ENCODE measurements at regions not wholly inside any gene's neighbourhood (a gene's known extent, or its start where the extent isn't known, plus 50 kb on each side); places are given as distances from the start of the nearest gene placed in this dataset.
A peak's percentile ranks its signal among the peaks of the same experiment; 100 is the strongest.

- DNase-seq: no peak
Observed at GRCh38 chr3:140816372-140817195, 125.1 kb upstream of the SLC25A36 start.

- DNase-seq: no peak
Observed at GRCh38 chr3:140821493-140821892, 120.1 kb upstream of the SLC25A36 start.

DNA sequence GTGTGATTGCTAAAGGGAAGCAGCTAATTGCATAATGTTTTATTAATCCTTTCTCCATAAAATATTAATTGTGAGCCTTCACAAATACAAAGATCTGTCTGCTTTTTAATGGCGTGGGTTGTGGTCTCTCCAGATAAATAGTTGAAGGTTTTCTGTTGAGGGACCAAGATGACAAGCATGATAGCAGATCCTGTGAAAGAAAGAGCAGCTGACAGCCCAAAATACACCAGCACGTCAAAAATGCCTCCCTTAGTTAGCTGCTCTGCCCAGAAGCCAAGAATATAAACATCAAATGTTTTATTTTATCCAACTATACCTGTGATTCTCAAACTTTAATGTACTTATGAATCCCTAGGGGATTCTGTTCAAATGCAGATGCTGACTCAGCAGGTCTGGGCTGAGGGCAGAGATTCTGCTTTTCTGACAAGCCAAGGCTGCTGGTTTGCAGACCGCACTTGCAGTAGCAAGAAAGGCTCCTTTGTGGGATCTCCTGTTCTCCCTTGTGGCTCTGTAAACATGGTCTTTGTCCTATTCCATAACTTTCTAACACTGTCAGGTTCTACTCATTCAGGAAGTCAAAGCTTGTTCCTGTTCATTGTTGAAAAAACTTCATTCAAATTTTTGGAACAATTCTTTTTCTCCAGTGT is 119.1 kb upstream of the SLC25A36 start:
- no peak for DNase-seq

- DNase-seq: no peak
Observed at GRCh38 chr3:140823106-140823505, 118.5 kb upstream of the SLC25A36 start.

DNA sequence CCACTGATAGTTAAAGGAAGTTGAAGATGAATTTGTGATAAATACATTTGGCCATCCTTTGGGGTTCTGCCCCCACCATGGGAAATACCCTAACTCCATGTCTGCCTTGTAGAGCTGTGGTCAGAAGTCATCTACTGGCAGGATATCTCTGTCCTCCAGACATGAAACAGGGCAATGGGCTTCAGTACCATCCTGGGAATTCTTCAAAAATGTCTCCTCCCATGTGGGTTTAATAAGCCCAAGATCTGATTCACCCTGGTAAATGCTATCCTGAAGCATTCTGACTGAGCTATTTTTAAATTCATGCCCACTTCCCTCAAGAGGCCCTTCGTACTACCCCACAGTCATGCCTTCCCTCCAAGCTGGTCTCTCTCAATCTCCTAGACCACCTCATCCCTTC is 113.7 kb upstream of the SLC25A36 start:
- DNase-seq: no peak

- DNase-seq: no peak
Observed at GRCh38 chr3:140828585-140828984, 113.1 kb upstream of the SLC25A36 start.

DNA sequence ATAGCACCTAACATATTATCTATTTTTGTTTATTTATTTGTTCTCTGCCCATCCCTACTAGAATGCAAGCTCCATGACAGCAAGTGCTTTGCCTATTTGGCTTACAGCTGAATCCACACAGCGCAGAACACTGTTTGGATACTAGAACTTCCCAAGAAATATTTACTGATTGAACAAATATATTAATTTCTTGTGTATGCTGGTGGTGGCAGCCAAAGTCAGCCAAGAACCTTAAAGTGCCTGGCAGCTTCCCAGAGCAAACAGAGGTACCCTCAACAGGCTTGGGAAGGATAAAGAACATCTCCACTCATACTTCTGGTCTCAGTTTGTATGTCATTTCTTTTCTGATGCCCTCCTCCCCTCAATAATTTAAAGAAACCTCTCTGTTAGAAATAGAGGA is 111.8 kb upstream of the SLC25A36 start:
- no peak for DNase-seq

- DNase-seq: no peak
Observed at GRCh38 chr3:140830391-140830790, 111.2 kb upstream of the SLC25A36 start.

GRCh38 chr3:140832883-140833282 is 108.8 kb upstream of the SLC25A36 start:
- no peak for DNase-seq

DNA sequence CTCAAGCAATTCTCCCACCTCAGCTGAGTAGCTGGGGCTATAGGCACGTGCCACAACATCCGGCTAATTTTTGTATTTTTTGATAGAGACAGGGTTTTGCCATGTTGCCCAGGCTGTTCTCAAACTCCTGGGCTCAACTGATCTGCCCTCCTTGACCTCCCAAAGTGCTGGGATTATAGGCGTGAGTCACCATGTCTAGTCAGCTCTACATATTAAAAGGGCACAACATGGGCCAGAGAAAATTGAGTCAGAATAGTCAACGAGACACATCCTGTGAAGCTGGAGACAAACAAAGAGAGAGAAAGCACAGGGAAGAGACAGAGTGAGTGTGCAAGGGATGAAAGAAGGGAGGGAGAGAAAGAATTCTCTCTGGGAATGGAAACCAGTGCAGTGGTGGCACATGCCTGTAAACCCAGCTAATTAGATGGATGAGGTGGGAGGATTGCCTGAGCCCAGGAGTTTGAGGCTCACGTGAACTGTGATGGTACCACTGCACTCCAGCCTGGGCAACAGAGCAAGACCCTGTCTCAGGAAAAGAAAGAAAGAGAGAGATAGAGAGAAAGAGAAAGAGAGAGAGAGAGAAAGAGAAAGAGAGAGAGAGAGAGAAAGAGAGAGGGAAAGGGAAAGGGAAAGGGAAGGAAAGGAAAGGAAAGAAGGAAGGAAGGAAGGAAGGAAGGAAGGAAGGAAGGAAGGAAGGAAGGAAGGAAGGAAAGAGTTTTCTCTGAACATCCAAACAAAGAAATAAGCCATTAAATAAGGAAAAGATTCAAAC is 107.2 kb upstream of the SLC25A36 start:
- no peak for DNase-seq

- DNase-seq: no peak
Observed at GRCh38 chr3:140842984-140843649, 98.5 kb upstream of the SLC25A36 start.

GRCh38 chr3:140843656-140844055 is 98.0 kb upstream of the SLC25A36 start:
- no peak for DNase-seq

DNA sequence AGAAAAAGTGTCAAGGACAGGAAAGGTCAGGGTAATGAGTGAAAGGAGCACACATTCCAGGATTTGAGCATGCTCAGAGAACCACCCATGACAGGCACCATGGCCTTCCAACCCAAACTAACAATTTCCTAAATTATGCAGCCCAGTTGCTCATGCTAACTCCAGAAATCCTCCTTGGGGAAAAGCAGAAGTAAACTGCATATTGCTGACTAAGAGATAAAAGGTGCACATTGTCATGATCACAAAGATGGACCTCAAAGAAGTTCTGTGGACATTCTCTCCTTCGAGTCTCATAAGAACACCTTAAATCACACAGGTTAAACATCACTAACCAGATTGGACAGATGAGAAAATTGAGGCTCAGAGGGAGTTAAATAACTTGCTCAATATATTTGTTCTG is 97.6 kb upstream of the SLC25A36 start:
- DNase-seq: no peak

DNA sequence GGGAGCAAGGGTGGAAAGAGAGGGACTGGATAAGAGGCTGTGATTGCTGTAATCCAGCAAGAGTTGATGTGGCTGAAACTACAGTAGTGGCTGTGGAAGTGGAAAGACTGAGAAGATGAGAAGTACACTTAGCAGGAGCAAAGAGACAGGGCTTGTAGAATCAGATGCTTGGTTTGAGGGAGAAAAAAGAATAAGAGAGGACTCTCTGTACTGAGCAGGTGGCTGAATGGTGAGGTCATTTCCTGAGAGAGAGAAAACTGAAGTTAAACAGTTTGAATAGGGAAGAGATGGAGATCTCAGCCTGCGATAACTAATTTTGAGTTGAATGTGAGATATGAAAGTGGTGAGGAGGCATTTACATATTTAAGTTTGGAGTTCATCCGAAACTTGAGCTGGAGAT is 95.8 kb upstream of the SLC25A36 start:
- no peak for DNase-seq

DNA sequence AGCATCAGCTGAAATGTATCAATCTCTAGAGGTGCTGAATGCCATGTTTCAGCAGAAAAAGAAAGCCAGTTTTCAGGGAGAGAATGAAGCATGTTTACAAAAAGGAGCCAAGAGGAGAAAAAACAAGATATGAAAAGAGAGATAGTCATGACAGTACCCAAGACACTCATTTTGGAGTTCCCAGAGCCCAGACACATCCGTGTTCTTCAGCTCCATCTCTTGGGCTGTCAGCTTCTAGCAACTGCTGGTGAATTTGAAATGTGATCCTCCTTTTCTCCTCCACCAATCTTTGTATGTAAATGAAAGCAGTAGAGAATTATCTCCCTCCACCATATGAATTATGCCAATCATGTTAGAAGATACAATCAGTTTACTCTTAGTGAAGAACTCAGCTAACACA is 93.0 kb upstream of the SLC25A36 start:
- no peak for DNase-seq

GRCh38 chr3:140850210-140850955 is 91.3 kb upstream of the SLC25A36 start:
- DNase-seq: no peak

DNA sequence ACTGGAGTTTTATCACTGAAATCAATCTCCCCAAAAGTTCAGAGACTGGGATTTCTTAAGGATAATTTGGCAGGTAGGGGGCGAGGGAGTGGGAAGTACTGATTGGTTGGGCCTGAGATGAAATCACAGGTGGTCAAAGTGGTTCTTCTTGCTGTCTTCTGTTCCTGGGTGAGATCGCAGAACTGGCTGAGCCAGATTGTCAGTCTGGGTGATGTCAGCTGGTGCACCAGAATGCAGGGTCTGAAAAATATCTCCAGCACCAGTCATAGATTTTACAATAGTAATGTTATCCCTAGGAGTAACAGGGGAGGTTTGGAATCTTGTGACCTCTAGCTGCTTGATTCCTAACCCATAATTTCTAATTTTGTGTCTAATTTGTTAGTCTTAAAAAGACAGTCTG is 86.7 kb upstream of the SLC25A36 start:
- DNase-seq: no peak

DNA sequence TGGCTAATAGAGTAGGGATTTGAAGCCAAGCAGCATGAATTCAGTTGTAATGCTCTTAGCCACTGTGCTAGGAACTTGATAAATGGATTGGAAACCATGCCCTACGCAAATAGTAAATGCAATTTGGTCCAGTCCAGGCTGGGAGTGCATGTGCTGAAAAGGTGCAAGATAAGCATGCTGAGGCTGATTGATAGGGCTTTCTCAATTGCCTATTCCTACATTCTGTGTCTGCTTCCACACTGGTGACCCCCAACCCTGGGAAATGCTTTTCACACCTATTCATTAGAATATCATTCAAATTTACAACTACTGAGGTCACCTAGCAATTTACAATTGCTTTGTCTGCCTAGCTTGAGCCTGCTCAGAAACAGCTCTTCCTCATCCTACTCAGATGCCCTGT is 84.7 kb upstream of the SLC25A36 start:
- no peak for DNase-seq

- no peak for DNase-seq
Observed at GRCh38 chr3:140857993-140858392, 83.6 kb upstream of the SLC25A36 start.

DNA sequence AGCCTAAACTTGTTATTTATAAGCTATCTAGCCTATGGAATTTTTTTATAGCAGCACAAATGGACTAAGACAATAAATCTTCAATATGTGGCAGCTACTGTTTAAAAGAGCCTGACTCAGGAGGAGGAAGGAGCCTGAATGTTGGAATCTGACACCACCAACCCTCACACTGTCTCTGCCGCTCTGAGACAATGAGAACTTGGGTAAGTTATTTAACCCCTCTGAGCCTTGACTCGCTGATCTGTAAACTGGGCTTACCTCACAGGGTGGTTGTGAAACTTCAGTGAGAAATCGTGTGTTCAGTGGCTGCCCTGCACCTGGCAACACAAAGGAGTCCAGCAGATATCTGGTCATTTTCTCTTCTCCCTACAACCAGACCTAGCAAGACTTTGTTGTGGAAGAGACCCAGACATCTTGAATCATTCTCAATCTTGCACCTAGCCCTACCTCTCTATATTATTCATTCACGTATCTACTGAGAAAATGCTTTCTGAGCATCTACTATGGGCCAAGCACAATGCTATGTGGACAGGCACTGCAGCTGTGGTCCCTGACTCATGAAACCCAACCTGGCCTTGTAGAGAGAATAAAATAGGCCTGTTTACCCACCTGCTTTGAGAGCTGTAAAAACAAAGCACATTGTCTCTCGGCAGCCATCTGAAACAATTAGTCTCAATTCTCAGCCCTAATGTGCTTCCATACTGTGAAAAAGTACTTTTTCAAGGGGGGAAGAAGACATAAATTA is 81.9 kb upstream of the SLC25A36 start:
- no peak for DNase-seq

GRCh38 chr3:140863580-140864009 is 78.0 kb upstream of the SLC25A36 start:
- peak; percentile 25 for DNase-seq

DNA sequence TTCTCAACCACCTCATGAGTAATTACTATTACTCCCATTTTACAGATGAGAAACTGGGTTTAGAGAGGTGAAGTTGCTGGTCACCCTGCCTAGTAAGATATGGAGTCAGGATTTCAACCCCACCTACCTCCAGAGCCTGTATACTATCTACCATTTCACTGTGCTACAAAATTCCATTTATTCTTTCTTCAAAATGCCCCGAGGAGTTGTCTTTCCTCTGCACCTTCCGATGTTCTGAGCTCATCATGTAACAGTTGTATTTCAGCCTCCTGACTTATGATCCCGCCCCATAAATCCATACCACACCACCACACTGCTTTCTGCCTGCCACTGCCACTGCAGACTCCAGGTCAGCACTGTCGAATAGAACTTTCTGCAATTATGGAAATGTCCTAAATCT is 71.3 kb upstream of the SLC25A36 start:
- DNase-seq: no peak
